Thymus (tissue), 11 donors: ENCODE measurements at regions not wholly inside any gene's neighbourhood (a gene's known extent, or its start where the extent isn't known, plus 50 kb on each side); places are given as distances from the start of the nearest gene placed in this dataset.
"Not testable (repeated sequence)": the region's sequence is repeated elsewhere in the genome, so short reads cannot be mapped to it uniquely, and the experiment has no call there.

Source experiments
- DNase-seq, 9 donors: peaks; one replicate each; pipeline ENCODE4 v3.0.0-alpha.2; 2013; ENCODE audit warnings: low spot score in 9 of 9, low read depth in 6 of 9, missing footprints in 1 of 9
- H3K27ac ChIP-seq, 2 donors: one replicate each; pipeline ENCODE4 v1.5.1; 2013; ENCODE audit warnings: control low read depth in 1 of 2, low read depth in 1 of 2, low read length in 1 of 2, mild to moderate bottlenecking in 1 of 2, moderate library complexity in 1 of 2
- H3K27me3 ChIP-seq, 2 donors: one replicate each; pipeline ENCODE4 v1.5.1; 2013; ENCODE audit warnings: low read length in 1 of 2; ENCODE audit not compliant: control insufficient read depth in 2 of 2, insufficient read depth in 1 of 2
- H3K36me3 ChIP-seq, 2 donors: one replicate each; pipeline ENCODE4 v1.5.1; 2013; ENCODE audit warnings: low read length in 1 of 2, mild to moderate bottlenecking in 1 of 2, moderate library complexity in 1 of 2; ENCODE audit not compliant: control insufficient read depth in 2 of 2, insufficient read depth in 2 of 2
- H3K4me1 ChIP-seq, 2 donors: one replicate each; pipeline ENCODE4 v1.5.1; 2013; ENCODE audit warnings: low read length in 2 of 2; ENCODE audit not compliant: control insufficient read depth in 2 of 2, insufficient read depth in 2 of 2
- H3K4me3 ChIP-seq, 2 donors: one replicate each; pipeline ENCODE4 v1.5.1; 2013; ENCODE audit warnings: low read length in 2 of 2, control low read depth in 1 of 2, mild to moderate bottlenecking in 1 of 2
- H3K9me3 ChIP-seq, 2 donors: one replicate each; pipeline ENCODE4 v1.5.1; 2013; ENCODE audit warnings: low read length in 1 of 2, mild to moderate bottlenecking in 1 of 2; ENCODE audit not compliant: control insufficient read depth in 2 of 2, insufficient read depth in 1 of 2
- WGBS: extraction: QIAGEN DNeasy Blood & Tissue Kit; methylation state at CpG from one replicate; pipeline ENCODE4 v1.1.7; 2013; 5-methylcytosine and 5-hydroxymethylcytosine counted together
- donor health status: healthy.

DNA sequence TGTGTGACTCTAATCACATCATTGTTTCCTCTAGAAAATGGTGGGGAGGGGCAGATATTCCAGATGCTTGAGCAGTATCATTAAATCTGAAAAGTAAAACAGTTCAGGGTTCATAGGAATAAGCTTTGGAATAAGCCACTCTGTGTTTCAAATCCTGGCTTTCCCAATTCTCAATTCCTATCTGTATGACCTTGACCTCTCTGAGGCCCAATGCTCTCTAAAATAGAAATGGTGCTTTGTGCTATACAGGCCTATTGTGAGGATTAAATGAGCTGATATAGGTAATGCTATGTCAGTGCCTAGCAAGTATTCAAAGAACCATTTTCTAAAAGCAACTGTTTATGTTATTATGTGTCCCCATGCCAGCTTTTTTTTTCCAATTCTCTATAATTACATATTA lies 209.0 kb upstream of the PRSS16 start:
- H3K4me1 ChIP-seq = no peaks in the 10 kb centered on the region
- H3K27ac ChIP-seq = no peak overlapping the region
- H3K27me3 ChIP-seq = no peaks in the 10 kb centered on the region
- H3K9me3 ChIP-seq = no peaks in the 10 kb centered on the region
- H3K36me3 ChIP-seq = no peaks in the 10 kb centered on the region
- no peak for DNase-seq
- no peak overlapping the region for H3K4me3 ChIP-seq

DNA sequence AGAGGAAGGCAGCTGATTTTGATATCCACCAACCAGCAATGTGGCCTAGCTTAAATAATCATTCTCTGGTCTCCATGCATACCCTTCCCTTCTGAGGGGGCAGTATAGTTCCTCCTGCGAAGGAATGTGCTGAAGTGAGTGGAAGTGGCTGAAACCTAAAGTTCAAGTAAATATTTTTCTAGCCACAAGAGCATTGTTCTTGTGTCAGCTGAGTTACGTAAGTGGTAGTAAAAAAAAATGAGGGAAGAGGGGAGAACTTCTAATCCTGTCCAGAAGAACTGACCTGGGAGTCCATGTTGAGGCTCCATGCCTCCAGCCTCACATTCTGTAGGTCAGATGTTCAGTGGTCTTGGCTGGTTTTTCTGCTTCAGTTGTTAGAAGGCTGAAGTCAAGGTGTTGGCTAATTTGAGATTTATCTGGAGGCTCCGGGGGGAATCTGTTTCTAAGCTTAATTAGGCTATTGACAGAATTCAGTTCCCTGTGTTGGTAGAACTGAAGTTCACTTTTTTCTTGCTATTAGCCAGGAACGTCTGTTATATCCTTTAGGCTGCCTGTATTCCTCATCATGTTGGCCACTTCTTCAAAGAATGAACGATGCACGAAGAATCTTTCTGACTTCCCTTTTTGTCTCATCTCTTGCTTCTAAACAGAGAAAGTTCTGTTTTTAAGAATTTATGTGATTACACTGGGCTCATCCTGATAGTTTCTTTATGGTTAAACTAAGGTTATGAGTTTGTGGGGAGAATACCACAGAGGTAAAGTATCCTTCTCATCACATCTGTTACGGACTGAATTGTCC lies 207.1 kb upstream of the PRSS16 start:
- DNase-seq = no peak
- 81% methylated on average over 7 of the region's 7 CpGs for WGBS

DNA sequence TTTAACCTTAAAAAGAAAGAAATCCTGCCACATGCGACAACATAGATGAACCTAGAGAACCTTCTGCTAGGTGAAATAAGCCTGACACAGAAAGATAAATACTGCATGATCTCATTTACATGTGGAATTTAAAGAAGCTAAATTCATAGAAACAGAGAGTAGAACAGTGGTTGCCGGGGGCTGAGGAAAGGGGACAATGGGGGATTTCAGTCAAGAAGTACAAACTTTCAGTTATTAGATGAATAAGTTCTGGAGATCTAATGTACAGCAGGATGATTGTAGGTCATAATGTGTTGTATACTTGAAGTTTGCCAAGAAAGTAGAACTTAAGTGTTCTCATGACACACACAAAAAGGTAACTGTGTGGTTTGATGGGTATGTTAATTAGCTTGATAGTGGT lies 204.3 kb upstream of the PRSS16 start:
- Histone ChIP-seq H3K4me3 (no peak overlapping the region), H3K4me1 (no peaks in the 10 kb centered on the region), H3K36me3 (no peaks in the 10 kb centered on the region), H3K27me3 (no peaks in the 10 kb centered on the region), H3K27ac (no peak overlapping the region), H3K9me3 (peaks cover 0 to 6% of the 10 kb centered on the region in 2 donors)
- no peak for DNase-seq
- WGBS = 96% methylated on average over 2 of the region's 2 CpGs

More for the DNA sequence above, 207.1 kb upstream of the PRSS16 start:
- H3K4me3 ChIP-seq = no peak overlapping the region
- H3K4me1 ChIP-seq = no peaks in the 10 kb centered on the region
- no peak overlapping the region for H3K27ac ChIP-seq
- H3K36me3 ChIP-seq = no peaks in the 10 kb centered on the region
- H3K9me3 ChIP-seq = no peaks in the 10 kb centered on the region
- no peaks in the 10 kb centered on the region for H3K27me3 ChIP-seq

DNA sequence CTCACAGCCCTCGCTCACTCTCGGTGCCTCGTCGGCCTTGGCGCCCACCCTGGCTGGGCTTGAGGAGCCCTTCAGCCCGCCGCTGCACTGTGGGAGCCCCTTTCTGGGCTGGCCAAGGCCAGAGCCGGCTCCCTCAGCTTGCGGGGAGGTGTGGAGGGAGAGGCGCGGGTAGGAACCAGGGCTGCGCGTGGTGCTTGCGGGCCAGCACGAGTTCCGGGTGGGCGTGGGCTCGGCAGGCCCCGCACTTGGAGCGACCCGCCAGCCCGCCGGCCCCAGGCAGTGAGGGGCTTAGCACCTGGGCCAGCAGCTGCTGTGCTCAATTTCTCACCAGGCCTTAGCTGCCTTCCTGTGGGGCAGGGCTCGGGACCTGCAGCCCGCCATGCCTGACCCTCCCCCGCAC lies 202.4 kb upstream of the PRSS16 start:
- WGBS = 97% methylated on average over 26 of the region's 26 CpGs
- not testable (repeated sequence) for H3K9me3 ChIP-seq, H3K4me3 ChIP-seq, H3K4me1 ChIP-seq, DNase-seq, H3K27ac ChIP-seq, H3K36me3 ChIP-seq, H3K27me3 ChIP-seq

DNA sequence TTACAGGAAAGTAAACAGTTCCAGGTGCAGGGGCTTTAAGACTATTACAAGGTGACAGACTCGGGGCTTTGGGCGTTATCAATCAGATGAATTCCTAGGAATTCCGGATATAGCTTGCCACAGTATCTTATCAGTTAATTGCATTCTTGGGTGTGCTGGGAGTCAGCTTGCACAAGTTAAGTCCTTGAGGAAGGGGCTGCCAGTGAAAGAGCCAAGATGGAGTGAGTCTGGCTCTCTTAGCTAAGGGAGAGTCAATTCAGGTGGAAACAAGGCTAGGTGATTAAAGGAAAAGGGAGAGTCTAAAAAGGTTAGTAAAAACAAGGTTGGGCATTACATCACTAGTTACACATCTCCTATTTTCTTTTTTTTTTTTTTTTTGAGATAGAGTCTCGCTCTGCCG lies 199.8 kb upstream of the PRSS16 start:
- 83% methylated on average over 4 of the region's 5 CpGs for WGBS

DNA sequence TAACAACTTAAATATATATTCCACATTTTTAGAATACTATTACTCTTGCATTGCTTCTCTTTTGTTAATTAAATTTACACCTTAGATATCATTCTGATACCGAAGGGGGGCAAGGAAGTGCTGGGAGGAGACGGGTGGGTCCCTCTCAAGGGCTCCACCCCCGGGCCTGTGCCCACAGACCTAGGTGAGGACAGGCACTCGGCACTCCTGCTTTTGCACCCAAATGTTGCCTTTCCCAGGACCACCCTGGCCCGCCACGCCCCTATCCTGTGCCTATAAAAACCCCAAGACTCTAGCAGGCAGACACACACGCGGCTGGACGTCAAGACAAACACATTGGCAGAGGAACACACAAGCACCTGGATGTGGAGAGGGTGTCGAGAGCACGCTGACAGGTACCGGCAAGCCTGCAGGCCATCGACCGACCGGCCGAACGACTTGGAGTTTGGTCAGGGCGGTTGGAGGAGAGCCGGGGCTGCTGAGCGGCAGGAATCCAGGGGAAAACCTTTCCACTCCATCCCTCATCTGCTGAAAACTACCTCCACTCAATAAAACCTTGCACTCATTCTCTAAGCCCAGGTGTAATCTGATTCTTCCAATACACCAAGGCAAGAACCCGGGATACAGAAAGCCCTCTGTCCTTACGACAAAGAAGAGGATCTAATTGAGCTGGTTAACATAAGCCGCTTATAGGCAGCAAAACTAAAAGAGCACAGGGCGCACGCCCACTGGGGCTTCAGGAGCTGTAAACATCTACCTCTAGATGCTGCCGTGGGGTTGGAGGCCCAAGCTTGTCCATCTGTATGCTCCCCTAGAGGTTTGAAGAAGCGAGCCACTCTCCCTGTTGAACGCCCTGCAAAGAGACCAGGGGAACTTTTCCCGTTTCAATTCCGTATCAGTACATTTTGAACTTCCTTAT lies 197.4 kb upstream of the PRSS16 start:
- Histone ChIP-seq H3K9me3 (peaks cover 0 to 6% of the 10 kb centered on the region in 2 donors), H3K4me1 (no peaks in the 10 kb centered on the region), H3K27me3 (peaks cover 0 to 10% of the 10 kb centered on the region in 2 donors), H3K27ac (no peak overlapping the region), H3K36me3 (no peaks in the 10 kb centered on the region), H3K4me3 (no peak overlapping the region)
- DNase-seq = peak in 1 of 9 donors; percentile 1
- 67% methylated on average over 30 of the region's 30 CpGs for WGBS

More for the DNA sequence above, 199.8 kb upstream of the PRSS16 start:
- DNase-seq, H3K27me3 ChIP-seq, H3K27ac ChIP-seq, H3K9me3 ChIP-seq, H3K4me3 ChIP-seq, H3K4me1 ChIP-seq, H3K36me3 ChIP-seq: not testable (repeated sequence)

DNA sequence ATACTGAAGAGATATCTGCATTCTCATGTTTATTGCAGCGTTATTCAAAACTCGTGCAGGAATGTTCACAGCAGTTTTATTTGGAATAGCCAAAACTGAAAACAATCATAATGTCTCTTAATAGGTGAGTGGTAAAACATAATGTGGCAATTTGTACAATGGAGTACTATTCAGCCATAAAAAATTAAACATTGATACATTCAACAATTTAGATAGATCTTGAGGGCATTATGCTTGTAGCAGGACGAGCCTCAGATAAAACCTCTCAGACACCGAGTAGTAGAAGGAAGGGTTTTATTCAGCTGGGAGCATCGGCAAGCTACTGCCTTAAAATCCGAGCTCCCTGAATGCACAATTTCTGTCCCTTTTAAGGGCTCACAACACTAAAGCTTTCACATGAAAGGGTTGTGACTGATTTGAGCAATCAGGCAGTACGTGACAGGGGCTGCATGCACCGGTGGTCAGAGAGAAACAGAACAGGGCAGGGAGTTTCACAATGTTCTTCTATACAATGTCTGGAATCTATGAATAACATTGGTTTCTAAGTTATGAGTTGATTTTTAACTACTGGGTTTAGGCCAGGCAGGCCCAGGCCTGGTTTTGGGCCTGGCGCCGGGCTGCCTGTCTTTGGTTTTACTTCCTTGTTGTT lies 195.3 kb upstream of the PRSS16 start:
- H3K36me3 ChIP-seq, H3K4me3 ChIP-seq, H3K27ac ChIP-seq, H3K9me3 ChIP-seq, DNase-seq, H3K4me1 ChIP-seq: not testable (repeated sequence)
- WGBS = 96% methylated on average over 10 of the region's 10 CpGs
- H3K27me3 ChIP-seq = peaks cover 0 to 10% of the 10 kb centered on the region in 2 donors

DNA sequence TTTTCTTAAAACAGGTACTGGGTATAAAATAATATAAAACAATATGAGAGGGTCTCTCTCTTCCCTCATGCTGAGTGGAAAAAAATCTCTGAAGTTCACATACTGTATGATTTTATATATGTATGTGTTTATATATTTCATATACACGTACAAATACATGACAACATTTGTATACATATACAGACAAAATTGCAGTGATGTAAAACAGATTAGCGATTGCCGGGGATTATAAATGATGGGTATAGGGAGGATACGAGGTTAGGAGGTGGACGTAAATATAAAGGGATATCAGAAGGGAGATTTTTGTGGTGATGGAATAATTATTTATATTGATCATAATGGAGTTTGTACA lies 194.8 kb upstream of the PRSS16 start:
- H3K4me3 ChIP-seq = no peak overlapping the region
- H3K9me3 ChIP-seq = no peaks in the 10 kb centered on the region
- no peak for DNase-seq
- H3K4me1 ChIP-seq = no peaks in the 10 kb centered on the region
- WGBS = 98% methylated on average over 5 of the region's 5 CpGs
- H3K27ac ChIP-seq = no peak overlapping the region
- H3K36me3 ChIP-seq = no peaks in the 10 kb centered on the region
- H3K27me3 ChIP-seq = peaks cover 0 to 10% of the 10 kb centered on the region in 2 donors

DNA sequence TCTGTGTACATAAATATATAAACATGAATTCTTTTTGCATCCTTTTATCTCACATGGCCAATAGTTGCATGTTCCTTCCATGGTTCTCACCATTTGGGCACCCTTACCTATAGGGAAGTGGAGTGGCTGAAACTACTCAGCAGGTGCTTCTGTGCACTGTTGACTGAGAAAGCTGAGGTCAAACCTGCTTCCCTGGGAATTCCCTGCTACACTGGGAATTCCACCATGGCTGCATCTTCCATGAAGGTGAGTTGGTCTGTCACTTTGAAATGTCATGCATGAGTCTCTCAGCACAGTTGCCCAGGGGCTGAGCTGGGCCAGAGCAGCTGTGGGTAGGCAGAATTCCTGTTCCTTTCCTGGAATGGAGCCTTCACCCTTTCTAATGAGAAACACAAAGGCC lies 193.8 kb upstream of the PRSS16 start:
- DNase-seq = no peak
- Histone ChIP-seq H3K27me3 (peaks cover 0 to 10% of the 10 kb centered on the region in 2 donors), H3K4me1 (no peaks in the 10 kb centered on the region), H3K9me3 (no peaks in the 10 kb centered on the region), H3K4me3 (no peak overlapping the region), H3K27ac (no peak overlapping the region), H3K36me3 (no peaks in the 10 kb centered on the region)
